Stimulated activated naive B cell treated with anti-CD40 and anti-IgM and Interleukin-4, amounts not matched to agents 10 μg/mL and 1 μg/mL and 100 μg/mL, for 72 hours (primary cell): ENCODE measurements at regions not wholly inside any gene's neighbourhood (a gene's known extent, or its start where the extent isn't known, plus 50 kb on each side); places are given as distances from the start of the nearest gene placed in this dataset.
"Not testable (repeated sequence)": the region's sequence is repeated elsewhere in the genome, so short reads cannot be mapped to it uniquely, and the experiment has no call there.

Experiments used
- ATAC-seq, 2 donors: fragments of 150-1000 bp; cut with Tn5 transposase; replicated peaks; 2 replicates each; pipeline ENCODE4 v1.10.0; 2021; ENCODE audit warnings: moderate library complexity in 1 of 2
- DNase-seq: peaks from one replicate; pipeline ENCODE4 v3.0.0; 2021
- H3K27ac Mint-ChIP-seq: one replicate; pipeline ENCODE4 v1.8.0; 2022; ENCODE audit warnings: mild to moderate bottlenecking, mixed read lengths
- H3K27me3 Mint-ChIP-seq, 2 donors: one replicate each; pipeline ENCODE4 v1.8.0; 2022; ENCODE audit warnings: mixed read lengths in 2 of 2
- H3K36me3 Mint-ChIP-seq, 2 donors: one replicate each; pipeline ENCODE4 v1.8.0; 2022; ENCODE audit warnings: mixed read lengths in 2 of 2, mild to moderate bottlenecking in 1 of 2
- H3K4me1 Mint-ChIP-seq, 2 donors: one replicate each; pipeline ENCODE4 v1.8.0; 2022; ENCODE audit warnings: mixed read lengths in 2 of 2, mild to moderate bottlenecking in 1 of 2
- H3K4me3 Mint-ChIP-seq, 2 donors: one replicate each; pipeline ENCODE4 v1.8.0; 2022; ENCODE audit warnings: mild to moderate bottlenecking in 2 of 2, mixed read lengths in 2 of 2, moderate library complexity in 1 of 2
- H3K9me3 Mint-ChIP-seq, 2 donors: one replicate each; pipeline ENCODE4 v1.8.0; 2022; ENCODE audit warnings: mixed read lengths in 2 of 2, mild to moderate bottlenecking in 1 of 2

DNA sequence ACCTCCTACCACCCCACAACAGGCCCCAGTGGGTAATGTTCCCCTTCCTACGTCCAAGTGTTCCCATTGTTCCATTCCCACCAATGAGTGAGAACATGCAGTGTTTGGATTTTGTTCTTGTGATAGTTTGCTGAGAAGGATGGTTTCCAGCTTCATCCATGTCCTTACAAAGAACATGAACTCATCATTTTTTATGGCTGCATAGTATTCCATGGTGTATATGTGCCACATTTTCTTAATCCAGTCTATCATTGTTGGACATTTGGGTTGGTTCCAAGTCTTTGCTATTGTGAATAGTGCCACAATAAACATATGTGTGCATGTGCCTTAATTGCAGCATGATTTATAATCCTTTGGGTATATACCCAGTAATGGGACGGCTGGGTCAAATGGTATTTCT, 81.6 kb downstream of the P2RY10 start:
- not testable (repeated sequence) for DNase-seq, H3K27me3 Mint-ChIP-seq, H3K4me3 Mint-ChIP-seq, H3K27ac Mint-ChIP-seq, H3K4me1 Mint-ChIP-seq, H3K36me3 Mint-ChIP-seq, H3K9me3 Mint-ChIP-seq, ATAC-seq

DNA sequence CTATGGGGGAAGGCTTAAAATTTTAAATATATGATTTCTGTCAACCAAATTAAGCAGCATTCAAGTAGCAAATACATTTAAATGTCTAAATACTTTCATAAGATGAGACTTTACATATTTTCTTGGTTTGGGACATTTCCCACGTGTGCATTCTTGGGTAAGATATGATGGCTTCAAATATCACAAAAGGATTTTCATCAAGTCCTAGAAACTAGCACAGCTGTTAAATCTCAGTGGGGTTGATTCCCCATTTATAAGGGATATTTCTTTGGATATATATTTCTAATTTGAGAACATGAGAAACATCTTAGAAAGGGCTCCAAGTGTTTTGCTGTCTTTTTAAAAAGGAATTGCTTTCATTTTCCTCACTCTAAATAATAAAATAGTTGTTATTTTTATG, 90.2 kb downstream of the P2RY10 start:
- Mint-ChIP-seq H3K27me3 (no peaks in the 10 kb centered on the region), H3K9me3 (peaks cover 0 to 3% of the 10 kb centered on the region in 2 donors), H3K4me3 (no peak overlapping the region), H3K27ac (no peak overlapping the region), H3K36me3 (peaks cover 2 to 5% of the 10 kb centered on the region in 2 donors), H3K4me1 (peaks cover 4 to 18% of the 10 kb centered on the region in 2 donors)
- no peak for DNase-seq
- no peak for ATAC-seq

DNA sequence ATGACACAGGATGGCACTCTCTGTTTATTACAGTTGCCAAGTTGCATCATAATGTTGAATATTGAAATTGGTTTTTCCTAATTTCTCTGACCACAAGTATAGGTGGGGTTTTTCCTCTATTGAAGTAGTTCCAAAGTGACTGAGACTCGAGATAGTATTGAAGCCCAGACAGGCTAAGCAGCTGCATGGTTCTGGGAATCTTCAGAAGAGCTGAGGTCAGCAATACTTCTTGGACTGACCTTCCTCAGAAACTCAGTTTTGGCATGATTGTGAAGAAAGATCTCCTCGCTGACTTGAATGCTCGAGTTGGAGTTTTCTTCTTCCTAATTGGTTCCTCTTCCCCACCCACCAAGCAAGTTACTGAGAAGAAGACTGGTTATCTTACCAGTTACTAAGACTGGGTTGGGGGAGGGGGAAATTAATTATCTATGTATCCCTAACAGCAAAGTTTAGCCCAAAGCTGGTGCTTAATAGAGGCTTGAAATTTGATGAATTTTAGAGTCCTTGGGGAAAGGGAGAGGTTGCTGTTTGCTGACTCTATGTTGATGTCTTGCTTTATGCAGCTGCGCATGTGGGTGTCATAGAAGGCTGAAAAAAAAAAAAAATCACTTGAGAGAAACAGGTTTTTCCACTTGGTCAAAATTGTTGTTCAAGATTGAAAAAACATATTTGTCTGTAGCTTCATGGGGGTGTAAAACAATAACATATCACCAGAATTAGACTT, 91.1 kb downstream of the P2RY10 start:
- Mint-ChIP-seq H3K4me3 (no peak overlapping the region), H3K4me1 (peaks cover 4 to 18% of the 10 kb centered on the region in 2 donors), H3K36me3 (peaks cover under 1 to 2% of the 10 kb centered on the region in 2 donors), H3K27ac (no peak overlapping the region), H3K9me3 (peaks cover 0 to 3% of the 10 kb centered on the region in 2 donors), H3K27me3 (no peaks in the 10 kb centered on the region)
- no peak for DNase-seq
- ATAC-seq = no peak

DNA sequence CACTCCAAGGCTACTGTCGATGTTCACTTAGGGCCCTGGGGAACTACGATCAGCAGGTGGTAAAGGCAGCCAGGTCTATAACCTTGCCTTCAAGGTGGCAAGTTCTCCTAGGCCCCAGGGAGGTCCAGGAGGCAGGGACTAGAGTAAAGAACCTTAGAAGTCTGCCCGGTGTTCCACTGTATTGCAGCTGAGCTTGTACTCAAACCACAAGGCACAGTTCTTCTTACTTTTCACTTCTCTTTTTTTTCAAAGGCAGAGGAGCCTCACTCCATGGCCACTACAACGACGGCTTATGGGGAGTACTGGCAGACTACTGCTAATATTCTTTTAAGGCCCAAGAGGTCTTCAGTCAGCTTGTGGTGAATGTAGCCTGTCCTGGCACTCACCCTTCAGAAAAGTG, 78.8 kb upstream of the GPR174 start:
- H3K9me3 Mint-ChIP-seq = peaks cover 5 to 8% of the 10 kb centered on the region in 2 donors
- H3K36me3 Mint-ChIP-seq = peaks cover 4 to 20% of the 10 kb centered on the region in 2 donors
- no peaks in the 10 kb centered on the region for H3K27me3 Mint-ChIP-seq
- H3K4me3 Mint-ChIP-seq = no peak overlapping the region
- ATAC-seq (peak; percentile 99 to 100), DNase-seq (peak; percentile 29)
- H3K4me1 Mint-ChIP-seq = peaks cover 4 to 14% of the 10 kb centered on the region in 2 donors
- peak overlapping the region; percentile 56 for H3K27ac Mint-ChIP-seq

DNA sequence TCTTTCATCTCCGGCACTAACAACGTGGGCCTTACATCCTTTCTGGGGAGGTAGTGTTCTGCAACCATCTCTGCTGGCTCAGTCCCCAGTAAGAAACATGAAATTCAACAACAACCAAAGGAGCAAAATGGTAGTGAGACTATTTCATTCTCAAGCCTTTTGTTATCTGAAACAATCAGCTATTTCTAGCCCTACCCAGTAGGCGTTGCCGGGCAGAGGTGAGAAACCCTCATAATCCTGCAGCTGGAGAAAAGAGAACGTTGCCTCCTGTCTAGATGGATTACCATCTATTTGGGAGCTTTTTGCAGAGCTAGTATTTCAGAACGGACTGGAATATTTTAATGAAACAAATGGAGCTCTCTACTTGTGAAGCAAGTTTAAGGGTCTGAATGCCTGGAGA, 66.4 kb upstream of the GPR174 start:
- ATAC-seq (no peak), DNase-seq (no peak)
- Mint-ChIP-seq H3K27ac (no peak overlapping the region), H3K4me1 (peaks cover 7 to 9% of the 10 kb centered on the region in 2 donors), H3K36me3 (no peaks in the 10 kb centered on the region), H3K9me3 (peaks cover 0 to 4% of the 10 kb centered on the region in 2 donors), H3K4me3 (no peak overlapping the region), H3K27me3 (no peaks in the 10 kb centered on the region)

DNA sequence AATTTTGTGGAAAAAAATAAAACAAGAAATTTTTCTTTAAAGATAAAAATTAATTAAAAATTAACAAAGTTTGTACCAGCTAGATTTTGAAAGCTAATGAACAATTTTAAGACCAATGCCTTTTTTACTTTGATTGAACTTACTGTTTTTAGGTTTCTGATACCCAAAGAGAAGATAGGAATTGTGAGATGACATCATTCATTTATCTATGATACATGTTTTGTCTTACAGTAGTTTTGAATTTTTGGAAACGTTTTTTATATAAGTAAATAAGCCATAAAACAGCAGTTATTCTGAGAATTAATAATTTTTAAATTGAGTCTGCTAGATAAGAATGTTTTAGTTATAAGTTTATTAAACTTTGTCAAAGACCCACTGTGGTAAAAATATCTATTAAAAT, 65.0 kb upstream of the GPR174 start:
- H3K27me3 Mint-ChIP-seq = no peaks in the 10 kb centered on the region
- H3K4me1 Mint-ChIP-seq = peaks cover 7 to 9% of the 10 kb centered on the region in 2 donors
- H3K36me3 Mint-ChIP-seq = no peaks in the 10 kb centered on the region
- DNase-seq (no peak), ATAC-seq (no peak)
- H3K27ac Mint-ChIP-seq = no peak overlapping the region
- H3K9me3 Mint-ChIP-seq = peaks cover 0 to 1% of the 10 kb centered on the region in 2 donors
- H3K4me3 Mint-ChIP-seq = no peak overlapping the region

DNA sequence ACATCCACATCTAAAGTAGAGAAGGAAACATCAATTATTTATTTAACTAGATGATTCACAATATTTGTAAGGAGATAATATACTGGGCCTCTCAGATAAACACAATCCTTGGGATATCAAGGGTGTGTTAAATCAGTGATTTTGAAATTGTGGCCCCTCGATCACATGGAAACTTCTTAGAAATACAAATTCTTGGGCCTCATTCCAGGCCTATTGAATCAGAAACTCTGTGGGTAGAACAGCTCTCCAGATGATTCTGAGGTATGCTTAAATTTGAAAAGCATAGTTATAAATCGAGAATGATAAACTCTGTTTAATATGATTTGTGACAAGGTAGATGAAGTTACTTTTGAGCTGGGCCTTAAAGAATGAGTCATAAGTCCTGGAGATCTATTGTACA, 64.3 kb upstream of the GPR174 start:
- Mint-ChIP-seq H3K4me1 (peaks cover 7 to 11% of the 10 kb centered on the region in 2 donors), H3K4me3 (no peak overlapping the region), H3K27me3 (no peaks in the 10 kb centered on the region), H3K36me3 (no peaks in the 10 kb centered on the region), H3K9me3 (peaks cover 0 to 1% of the 10 kb centered on the region in 2 donors), H3K27ac (no peak overlapping the region)
- no peak for DNase-seq
- no peak for ATAC-seq

DNA sequence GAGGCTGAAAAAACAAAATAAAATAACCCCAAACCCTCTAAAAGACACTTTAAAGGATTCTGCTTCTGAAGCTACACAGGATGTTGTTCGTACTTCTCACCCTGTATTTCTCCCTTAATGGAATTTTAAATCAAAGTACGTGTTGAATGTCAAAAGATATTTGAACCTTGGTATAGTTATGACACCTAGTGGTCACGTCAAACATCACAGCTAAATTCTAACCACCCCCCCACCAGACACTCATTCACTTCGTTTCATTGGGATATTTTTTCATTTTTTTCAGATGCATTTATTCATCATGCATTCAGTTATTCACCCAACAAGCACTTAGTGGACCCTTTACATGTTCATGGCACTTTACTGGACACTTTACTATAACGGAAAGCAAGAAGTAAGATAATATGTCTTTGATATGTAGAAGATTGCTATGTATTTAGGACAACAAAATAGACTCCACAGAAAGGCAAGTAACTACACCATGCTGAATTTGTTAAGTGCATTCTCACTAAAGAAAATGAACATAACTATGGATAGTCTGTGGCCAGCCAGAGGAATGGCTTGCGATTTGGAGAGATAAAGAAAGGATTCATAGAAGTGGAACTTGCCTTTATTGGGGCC, 62.5 kb upstream of the GPR174 start:
- DNase-seq (peak; percentile 13), ATAC-seq (peak; percentile 60 to 61)
- Mint-ChIP-seq H3K4me1 (peaks cover 7% of the 10 kb centered on the region in 2 donors), H3K36me3 (no peaks in the 10 kb centered on the region), H3K4me3 (peak overlapping the region in 1 of 2 donors; percentile 22), H3K27ac (peak overlapping the region; percentile 82), H3K9me3 (no peaks in the 10 kb centered on the region), H3K27me3 (no peaks in the 10 kb centered on the region)

DNA sequence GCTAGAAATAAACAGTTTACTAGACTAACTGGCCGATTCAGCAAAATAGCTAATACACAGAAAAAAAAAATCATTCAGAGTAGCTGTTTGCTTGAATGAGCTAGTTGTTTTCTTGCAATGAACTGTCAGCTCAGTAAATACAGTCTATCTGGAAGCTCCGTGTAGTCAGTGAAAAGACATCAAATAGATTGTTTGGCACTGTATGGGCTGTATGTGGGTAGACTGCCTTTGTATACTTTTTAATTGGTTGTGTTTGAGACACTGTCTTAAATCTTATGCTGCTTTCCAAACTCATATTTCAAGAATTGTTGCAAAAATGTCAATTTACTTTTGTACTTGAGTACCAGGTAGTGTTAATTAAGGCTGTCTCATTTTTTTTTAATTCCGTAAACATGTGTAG, 61.6 kb upstream of the GPR174 start:
- no peaks in the 10 kb centered on the region for H3K36me3 Mint-ChIP-seq
- DNase-seq (no peak), ATAC-seq (no peak)
- peaks cover 7% of the 10 kb centered on the region in 2 donors for H3K4me1 Mint-ChIP-seq
- no peaks in the 10 kb centered on the region for H3K27me3 Mint-ChIP-seq
- H3K4me3 Mint-ChIP-seq = no peak overlapping the region
- H3K27ac Mint-ChIP-seq = no peak overlapping the region
- no peaks in the 10 kb centered on the region for H3K9me3 Mint-ChIP-seq

DNA sequence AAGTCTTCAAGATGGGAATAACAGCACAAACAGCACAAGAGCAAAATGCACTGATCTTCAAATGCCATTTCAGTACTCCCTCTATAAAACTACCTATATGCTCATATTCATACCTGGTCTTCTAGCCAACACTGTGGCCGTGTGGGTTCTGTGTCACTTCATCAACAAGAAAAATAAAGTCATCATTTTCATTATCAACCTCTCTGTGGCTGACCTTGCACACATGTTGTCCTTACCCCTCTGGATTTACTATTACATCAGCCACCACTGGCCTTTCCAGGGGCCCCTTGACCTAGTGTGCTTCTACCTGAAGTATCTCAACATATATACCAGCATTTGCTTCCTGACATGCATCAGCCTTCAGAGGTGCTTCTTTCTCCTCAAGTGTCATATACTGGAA, 59.6 kb upstream of the GPR174 start:
- Mint-ChIP-seq H3K27me3 (no peaks in the 10 kb centered on the region), H3K9me3 (no peaks in the 10 kb centered on the region), H3K4me3 (no peak overlapping the region), H3K36me3 (no peaks in the 10 kb centered on the region), H3K27ac (no peak overlapping the region), H3K4me1 (peaks cover 7 to 12% of the 10 kb centered on the region in 2 donors)
- no peak for ATAC-seq
- no peak for DNase-seq

DNA sequence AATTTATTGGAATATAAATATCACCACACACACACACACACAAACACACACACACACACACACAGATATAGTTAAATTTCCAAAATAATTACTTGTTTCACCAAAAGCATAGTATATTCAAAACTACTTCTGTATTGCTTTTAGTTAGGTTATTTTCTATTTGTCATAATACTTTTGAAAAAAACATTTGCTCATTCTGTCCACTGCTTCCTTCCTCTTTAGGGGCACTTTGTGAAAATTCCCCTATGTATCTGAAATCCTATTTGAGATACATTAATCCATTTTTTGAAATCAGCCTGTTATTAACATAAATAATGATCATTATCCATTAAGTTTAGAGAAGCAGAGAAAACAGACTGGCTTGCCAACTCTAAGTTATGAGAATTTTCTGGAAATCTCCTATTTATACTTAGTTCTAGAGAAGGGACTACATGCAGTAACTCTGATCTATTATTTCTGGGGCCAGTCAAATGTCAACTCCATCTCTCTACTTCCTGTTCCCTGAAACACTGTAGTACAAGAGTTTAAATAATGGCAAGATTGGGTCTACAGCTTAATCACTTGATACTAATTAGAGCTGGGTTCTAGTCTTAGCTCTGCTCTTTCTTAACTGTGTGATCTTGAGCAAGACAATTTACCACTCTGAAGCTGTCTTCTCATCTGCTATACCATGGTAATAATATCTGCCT, 54.4 kb upstream of the GPR174 start:
- Mint-ChIP-seq H3K36me3 (no peaks in the 10 kb centered on the region), H3K4me1 (peaks cover 8 to 20% of the 10 kb centered on the region in 2 donors), H3K9me3 (peaks cover 0 to 4% of the 10 kb centered on the region in 2 donors), H3K4me3 (peak overlapping the region in 1 of 2 donors; percentile 6), H3K27ac (peak overlapping the region; percentile 38), H3K27me3 (no peaks in the 10 kb centered on the region)
- DNase-seq (no peak), ATAC-seq (peak; percentile 53 to 73)

DNA sequence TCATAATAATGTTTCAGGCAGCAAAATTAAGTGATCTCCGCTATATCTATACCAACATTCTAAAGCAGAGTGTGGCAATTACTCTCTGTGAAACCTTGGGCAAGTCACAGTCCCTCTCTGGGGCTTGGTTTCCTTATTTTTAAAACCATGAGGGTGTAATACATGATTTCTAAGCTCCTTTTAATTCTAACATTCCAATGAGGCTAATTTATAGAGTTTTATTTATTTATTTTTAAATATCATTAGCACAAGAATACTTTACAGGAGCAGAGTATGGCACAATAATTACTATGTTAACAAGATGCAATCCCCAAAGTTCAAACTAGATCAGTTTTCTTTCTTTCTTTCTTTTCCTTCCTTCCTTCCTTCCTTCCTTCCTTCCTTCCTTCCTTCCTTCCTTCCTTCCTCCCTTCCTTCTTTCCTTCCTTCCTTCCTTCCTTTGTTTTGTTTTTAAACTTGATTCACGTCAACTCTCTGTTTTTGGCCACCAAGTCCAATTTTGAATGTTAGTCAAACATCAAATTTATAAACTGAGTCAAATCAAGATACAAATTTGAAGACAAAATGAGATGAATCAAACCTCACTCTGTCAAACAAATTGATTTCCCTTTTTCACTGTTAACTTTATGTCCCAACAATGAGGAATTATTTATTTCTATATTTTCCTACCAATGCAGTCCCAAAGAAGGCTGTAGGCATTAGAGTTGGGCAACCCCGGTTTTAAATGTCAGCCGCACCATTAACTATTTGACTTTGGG, 50.2 kb upstream of the GPR174 start:
- Mint-ChIP-seq H3K36me3 (no peaks in the 10 kb centered on the region), H3K27ac (no peak overlapping the region), H3K9me3 (peaks cover 0 to 4% of the 10 kb centered on the region in 2 donors), H3K4me3 (no peak overlapping the region), H3K4me1 (peaks cover 13 to 41% of the 10 kb centered on the region in 2 donors), H3K27me3 (no peaks in the 10 kb centered on the region)
- ATAC-seq = no peak
- no peak for DNase-seq
